Neural crest cell (in vitro differentiated cells): ENCODE measurements at regions not wholly inside any gene's neighbourhood (a gene's known extent, or its start where the extent isn't known, plus 50 kb on each side); places are given as distances from the start of the nearest gene placed in this dataset.
A peak's percentile ranks its signal among the peaks of the same experiment; 100 is the strongest.

ENCODE experiments used
- DNase-seq: peaks from one replicate; pipeline ENCODE4 v3.0.0; 2021; ENCODE audit warnings: low read depth, mixed read lengths, low spot score
- H3K27ac Mint-ChIP-seq: one replicate; pipeline ENCODE4 v1.8.0; 2021; ENCODE audit warnings: mild to moderate bottlenecking, mixed read lengths; ENCODE audit not compliant: unreplicated experiment
- H3K27me3 Mint-ChIP-seq: 2 replicates; pipeline ENCODE4 v1.8.0; 2021; ENCODE audit warnings: low read depth, mild to moderate bottlenecking, mixed read lengths
- H3K36me3 Mint-ChIP-seq: 2 replicates; pipeline ENCODE4 v1.8.0; 2021; ENCODE audit warnings: low read depth, mild to moderate bottlenecking, mixed read lengths
- H3K4me1 Mint-ChIP-seq: 2 replicates; pipeline ENCODE4 v1.8.0; 2021; ENCODE audit warnings: mixed read lengths
- H3K4me3 Mint-ChIP-seq: one replicate; pipeline ENCODE4 v1.8.0; 2021; ENCODE audit warnings: mild to moderate bottlenecking, mixed read lengths
- H3K9me3 Mint-ChIP-seq: 2 replicates; pipeline ENCODE4 v1.8.0; 2021; ENCODE audit warnings: mixed read lengths
- CTCF ChIP-seq: fragments of 200-600 bp; sonication (generic); conservative IDR thresholded peaks from 2 replicates; pipeline ENCODE4 v1.5.0; 2021; ENCODE audit warnings: antibody characterized with exemption, mild to moderate bottlenecking

DNA sequence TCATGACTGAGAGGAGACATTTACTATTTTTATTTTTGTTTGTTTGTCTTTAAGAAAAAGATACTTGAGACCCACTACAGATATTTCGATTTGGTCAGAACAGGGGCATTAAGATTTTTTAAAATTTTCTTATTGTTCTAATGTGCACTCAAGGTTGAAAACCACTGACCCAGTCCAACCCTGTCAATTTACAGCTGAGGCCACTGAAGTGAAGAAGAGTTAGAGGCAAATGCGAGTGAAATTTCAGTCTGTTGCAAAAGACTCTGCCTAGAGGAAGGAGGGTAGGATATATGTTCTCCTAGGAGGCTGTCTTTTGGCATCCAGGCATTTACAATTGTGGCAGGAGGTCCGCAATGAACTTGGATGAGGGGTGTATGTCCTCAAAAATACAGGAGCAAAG is 396.3 kb downstream of the RPS24 start:
- peaks cover 7% of the 10 kb centered on the region for H3K9me3 Mint-ChIP-seq
- no peak for TF ChIP-seq CTCF
- DNase-seq, result no peak
- peaks cover 7% of the 10 kb centered on the region for H3K36me3 Mint-ChIP-seq
- H3K4me1 Mint-ChIP-seq, result peaks cover 21% of the 10 kb centered on the region
- no peak overlapping the region for H3K27ac Mint-ChIP-seq
- no peaks in the 10 kb centered on the region for H3K27me3 Mint-ChIP-seq
- H3K4me3 Mint-ChIP-seq, result no peak overlapping the region

DNA sequence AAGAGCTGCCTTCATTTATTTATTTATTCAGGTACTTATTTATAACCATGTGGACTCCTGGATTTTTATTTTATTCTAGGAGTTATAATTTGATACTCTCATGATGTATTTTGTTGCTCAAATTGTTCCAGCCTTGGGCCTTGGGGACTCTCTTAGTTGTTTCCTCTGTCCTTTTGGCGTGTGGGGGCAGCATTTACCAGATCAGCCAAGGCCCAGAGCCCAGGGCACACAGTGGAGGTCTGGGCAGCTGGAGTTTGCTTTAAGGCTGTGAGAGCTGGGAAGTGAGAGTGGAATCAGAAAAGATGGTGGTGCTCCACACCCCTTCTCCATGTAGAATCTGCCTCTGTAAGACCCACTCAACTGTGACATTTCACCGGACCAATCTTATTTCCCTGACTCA is 398.9 kb downstream of the RPS24 start:
- Mint-ChIP-seq H3K4me1 (peaks cover 46% of the 10 kb centered on the region), H3K27ac (no peak overlapping the region), H3K9me3 (no peaks in the 10 kb centered on the region), H3K27me3 (no peaks in the 10 kb centered on the region), H3K4me3 (no peak overlapping the region), H3K36me3 (no peaks in the 10 kb centered on the region)
- no peak for DNase-seq
- no peak for TF ChIP-seq CTCF

DNA sequence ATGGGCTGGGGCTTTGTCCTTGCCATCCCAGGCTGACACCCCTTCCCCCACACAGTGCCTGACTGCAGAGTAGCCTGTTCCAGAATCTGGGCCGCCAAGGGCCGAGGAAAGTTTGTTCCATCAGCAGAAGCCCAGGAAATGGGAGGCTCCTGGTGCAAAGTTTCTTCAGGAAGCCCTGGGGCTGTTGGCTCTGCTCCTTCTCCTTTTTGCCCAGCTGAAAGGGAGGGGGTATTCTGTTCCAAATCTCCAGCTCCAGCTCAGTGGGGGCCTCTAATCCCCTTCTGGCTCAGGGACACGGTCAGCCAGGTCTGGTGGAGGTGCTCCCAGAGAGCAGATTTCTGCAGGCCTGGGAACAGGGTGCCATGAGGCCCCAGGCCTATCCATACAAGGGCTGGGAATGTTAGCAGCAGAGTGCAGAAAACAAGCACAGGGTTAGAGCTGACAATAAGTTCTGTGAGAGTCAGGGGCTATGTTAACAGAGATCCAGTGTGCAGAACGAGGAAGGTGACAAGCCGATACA is 399.5 kb downstream of the RPS24 start:
- no peaks in the 10 kb centered on the region for H3K9me3 Mint-ChIP-seq
- H3K4me1 Mint-ChIP-seq, result peaks cover 51% of the 10 kb centered on the region
- no peaks in the 10 kb centered on the region for H3K36me3 Mint-ChIP-seq
- H3K27ac Mint-ChIP-seq, result no peak overlapping the region
- DNase-seq, result no peak
- no peak overlapping the region for H3K4me3 Mint-ChIP-seq
- no peaks in the 10 kb centered on the region for H3K27me3 Mint-ChIP-seq
- TF ChIP-seq CTCF, result no peak

DNA sequence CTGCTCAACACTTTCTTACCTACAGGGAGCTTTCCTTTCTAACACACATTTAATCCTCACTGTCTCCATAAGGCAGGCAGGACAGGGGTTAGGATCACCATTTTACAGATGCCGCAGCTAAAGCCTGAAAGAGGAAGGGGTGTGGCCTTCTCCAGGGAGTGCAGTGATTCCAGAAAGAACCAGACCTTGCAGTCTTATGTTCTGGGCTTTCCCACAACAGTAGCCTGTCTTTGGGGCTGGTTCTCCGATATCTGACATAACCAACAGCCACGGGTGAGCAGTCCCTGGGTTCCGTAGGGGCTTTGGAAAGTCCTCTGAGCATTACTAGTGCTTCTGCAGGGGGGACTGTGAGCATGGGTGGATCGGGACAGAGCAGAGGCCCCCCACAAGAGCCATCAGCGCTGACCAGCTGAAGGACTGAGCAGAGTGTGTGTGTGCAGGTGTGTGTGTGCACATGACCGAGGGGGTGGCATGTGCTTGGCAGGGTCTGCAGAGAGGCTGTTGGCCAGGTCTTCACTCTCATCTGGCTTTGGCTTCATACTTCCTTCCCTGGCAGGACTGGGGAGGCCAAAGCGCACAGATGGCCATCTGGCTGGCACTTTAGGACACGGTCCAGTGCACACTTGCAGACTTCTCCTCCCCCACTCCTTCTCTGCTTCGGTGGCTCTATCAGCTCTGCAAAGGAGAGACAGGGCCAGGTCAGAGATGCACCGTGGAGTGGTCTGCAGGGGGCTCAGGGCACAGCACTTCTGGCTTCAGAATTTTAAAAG is 400.3 kb downstream of the RPS24 start:
- H3K4me1 Mint-ChIP-seq, result peaks cover 54% of the 10 kb centered on the region

DNA sequence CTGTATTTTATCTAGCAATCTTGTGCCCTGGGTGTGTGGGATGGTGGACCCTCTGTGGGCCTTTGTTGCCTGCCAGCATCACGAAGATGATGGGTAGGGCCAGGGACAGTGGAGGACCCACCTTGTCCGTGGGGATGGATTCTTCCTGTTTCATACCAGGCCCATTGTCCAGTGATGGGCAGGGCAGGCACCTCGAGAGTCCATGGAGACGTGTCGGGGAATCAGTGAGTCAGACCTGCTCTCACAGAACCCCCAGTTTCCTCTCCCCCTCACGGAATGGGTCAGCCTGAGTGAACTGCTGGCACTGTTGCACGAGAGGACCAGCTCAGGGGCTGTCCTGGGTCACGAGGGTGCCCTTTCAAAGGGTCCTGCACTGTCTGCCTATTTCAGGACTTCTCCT is 401.2 kb downstream of the RPS24 start:
- H3K27ac Mint-ChIP-seq, result no peak overlapping the region
- no peaks in the 10 kb centered on the region for H3K27me3 Mint-ChIP-seq
- TF ChIP-seq CTCF, result no peak
- no peaks in the 10 kb centered on the region for H3K9me3 Mint-ChIP-seq
- peaks cover 54% of the 10 kb centered on the region for H3K4me1 Mint-ChIP-seq
- no peak overlapping the region for H3K4me3 Mint-ChIP-seq
- DNase-seq, result no peak
- H3K36me3 Mint-ChIP-seq, result no peaks in the 10 kb centered on the region

More for the DNA sequence above, 400.3 kb downstream of the RPS24 start:
- Mint-ChIP-seq H3K9me3 (no peaks in the 10 kb centered on the region), H3K27me3 (no peaks in the 10 kb centered on the region), H3K4me3 (peak overlapping the region; percentile 24), H3K27ac (peak overlapping the region; percentile 87), H3K36me3 (no peaks in the 10 kb centered on the region)
- no peak for DNase-seq
- no peak for TF ChIP-seq CTCF
